PC-3 (cell line): ENCODE measurements at regions not wholly inside any gene's neighbourhood (a gene's known extent, or its start where the extent isn't known, plus 50 kb on each side); places are given as distances from the start of the nearest gene placed in this dataset.

Source experiments
- ATAC-seq: fragments of 200-7000 bp; cut with Tn5 transposase; 2 replicates; pipeline ENCODE4 v1.9.1; 2020; ENCODE audit warnings: mild to moderate bottlenecking, moderate library complexity
- BruUV-seq: library from RNA; stranded (reverse); fragments of 400-500 nt; replicated peaks from 2 replicates; lab custom pipeline; 2021; lab: Mats Ljungman, UMichigan
- CTCF ChIA-PET: fragments of 300-600 bp; sonication (Branson Sonifier 250); formaldehyde crosslinking; loops from one replicate; lab custom pipeline; 2022; ENCODE audit warnings: antibody characterized with exemption; lab: Charles Lee
- POLR2A ChIA-PET: fragments of 300-600 bp; sonication (Branson Sonifier 250); formaldehyde crosslinking; loops from one replicate; lab custom pipeline; 2022; ENCODE audit warnings: antibody characterized with exemption; ENCODE audit not compliant: unreplicated experiment; lab: Charles Lee
- DNase-seq: peaks from one replicate; pipeline ENCODE4 v3.0.0-alpha.2; 2015
- H2AFZ ChIP-seq: fragments of 300-600 bp; sonication (generic); 2 replicates; pipeline ENCODE4 v1.6.0; 2016; ENCODE audit warnings: antibody characterized with exemption, low read length
- H3F3A ChIP-seq: fragments of 300-600 bp; sonication (generic); one replicate; pipeline ENCODE4 v1.6.0; 2017; ENCODE audit warnings: antibody characterized with exemption, low read length, control low read depth, mild to moderate bottlenecking; ENCODE audit not compliant: unreplicated experiment
- H3K27ac ChIP-seq: fragments of 300-600 bp; sonication (generic); 2 replicates; pipeline ENCODE4 v1.5.1; 2016; ENCODE audit warnings: mild to moderate bottlenecking, low read length
- H3K27me3 ChIP-seq: fragments of 300-600 bp; sonication (generic); 2 replicates; pipeline ENCODE4 v1.6.1; 2016; ENCODE audit warnings: low read length, mixed read lengths
- H3K36me3 ChIP-seq: fragments of 300-600 bp; sonication (generic); 2 replicates; pipeline ENCODE4 v1.6.1; 2016; ENCODE audit warnings: low read depth, mixed run types, low read length, mixed read lengths
- H3K4me1 ChIP-seq: fragments of 300-600 bp; sonication (generic); 2 replicates; pipeline ENCODE4 v1.5.1; 2016; ENCODE audit warnings: low read length; ENCODE audit not compliant: insufficient read depth
- H3K4me2 ChIP-seq: fragments of 300-600 bp; sonication (generic); 2 replicates; pipeline ENCODE4 v1.6.0; 2016; ENCODE audit warnings: low read length
- H3K4me3 ChIP-seq: fragments of 300-600 bp; sonication (generic); 2 replicates; pipeline ENCODE4 v1.5.1; 2016; ENCODE audit warnings: mild to moderate bottlenecking, low read length, mixed read lengths
- H3K79me2 ChIP-seq: fragments of 300-600 bp; sonication (generic); 2 replicates; pipeline ENCODE4 v1.6.1; 2017; ENCODE audit warnings: low read length, mixed read lengths
- H3K9ac ChIP-seq: fragments of 300-600 bp; sonication (generic); 2 replicates; pipeline ENCODE4 v1.6.0; 2016; ENCODE audit warnings: mild to moderate bottlenecking, low read length
- H3K9me2 ChIP-seq: fragments of 300-600 bp; sonication (generic); replicated peaks from 2 replicates; pipeline ENCODE4 v1.6.1; 2016; ENCODE audit warnings: mixed run types, low read length, mixed read lengths
- H3K9me3 ChIP-seq: fragments of 300-600 bp; sonication (generic); 2 replicates; pipeline ENCODE4 v1.6.1; 2016; ENCODE audit warnings: low read length, mixed read lengths
- H4K20me1 ChIP-seq: fragments of 300-600 bp; sonication (generic); 2 replicates; pipeline ENCODE4 v1.6.1; 2016; ENCODE audit warnings: low read length, mixed read lengths
- EZH2 ChIP-seq: fragments of 300-600 bp; sonication (generic); IDR thresholded peaks from one replicate; pipeline ENCODE4 v1.6.1; 2017; ENCODE audit warnings: antibody characterized with exemption, mild to moderate bottlenecking, low read length; ENCODE audit not compliant: unreplicated experiment
- EZH2phosphoT487 ChIP-seq: fragments of 300-600 bp; sonication (generic); IDR thresholded peaks from 2 replicates; pipeline ENCODE4 v1.6.1; 2018; ENCODE audit warnings: mild to moderate bottlenecking, antibody characterized with exemption, low read length, borderline replicate concordance
- intact Hi-C: fragments of 100-400 bp; cut with micrococcal nuclease; formaldehyde crosslinking; loops from 2 replicates; pipeline ENCODE4 v1.9.0; 2023
- TF ChIP-seq, protein P1 (sequence below): fragments of 300-600 bp; sonication (generic); conservative IDR thresholded peaks from 2 replicates; pipeline ENCODE4 v1.5.1; 2017; ENCODE audit warnings: antibody characterized with exemption, low read depth, mild to moderate bottlenecking, low read length

DNA sequence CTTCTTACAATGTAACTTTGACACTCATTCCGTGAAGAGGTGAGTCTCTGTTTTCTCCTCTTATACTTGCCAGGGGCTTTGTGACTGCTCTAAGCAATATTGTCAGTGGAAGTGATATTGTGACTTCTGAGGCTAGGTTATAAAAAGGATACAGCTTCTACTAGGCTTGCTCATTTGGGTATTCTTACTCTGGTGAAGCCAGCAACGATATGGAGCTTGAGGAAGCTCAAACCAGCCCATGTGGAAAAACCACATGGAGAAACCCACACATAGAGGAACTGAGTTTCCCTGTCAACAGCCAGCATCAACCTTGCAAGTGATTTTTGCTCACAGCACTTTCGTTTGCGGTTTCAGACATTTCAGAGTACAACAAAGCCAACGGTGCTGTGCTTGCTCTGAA lies 149.6 kb upstream of the SEMA3E start:
- Histone ChIP-seq H3F3A (no peaks in the 10 kb centered on the region), H3K4me2 (no peak overlapping the region), H3K27me3 (no peaks in the 10 kb centered on the region), H3K79me2 (no peaks in the 10 kb centered on the region), H3K9me2 (no peaks in the 10 kb centered on the region), H3K9me3 (no peaks in the 10 kb centered on the region), H3K4me3 (no peak overlapping the region), H4K20me1 (no peaks in the 10 kb centered on the region), H3K9ac (no peak overlapping the region), H3K4me1 (no peaks in the 10 kb centered on the region), H3K27ac (no peak overlapping the region), H3K36me3 (no peaks in the 10 kb centered on the region), H2AFZ (no peak overlapping the region)
- ChIA-PET CTCF (no interaction called here), POLR2A (no interaction called here)
- TF ChIP-seq EZH2 (no peak), EZH2phosphoT487 (no peak)
- TF ChIP-seq, protein P1, sequence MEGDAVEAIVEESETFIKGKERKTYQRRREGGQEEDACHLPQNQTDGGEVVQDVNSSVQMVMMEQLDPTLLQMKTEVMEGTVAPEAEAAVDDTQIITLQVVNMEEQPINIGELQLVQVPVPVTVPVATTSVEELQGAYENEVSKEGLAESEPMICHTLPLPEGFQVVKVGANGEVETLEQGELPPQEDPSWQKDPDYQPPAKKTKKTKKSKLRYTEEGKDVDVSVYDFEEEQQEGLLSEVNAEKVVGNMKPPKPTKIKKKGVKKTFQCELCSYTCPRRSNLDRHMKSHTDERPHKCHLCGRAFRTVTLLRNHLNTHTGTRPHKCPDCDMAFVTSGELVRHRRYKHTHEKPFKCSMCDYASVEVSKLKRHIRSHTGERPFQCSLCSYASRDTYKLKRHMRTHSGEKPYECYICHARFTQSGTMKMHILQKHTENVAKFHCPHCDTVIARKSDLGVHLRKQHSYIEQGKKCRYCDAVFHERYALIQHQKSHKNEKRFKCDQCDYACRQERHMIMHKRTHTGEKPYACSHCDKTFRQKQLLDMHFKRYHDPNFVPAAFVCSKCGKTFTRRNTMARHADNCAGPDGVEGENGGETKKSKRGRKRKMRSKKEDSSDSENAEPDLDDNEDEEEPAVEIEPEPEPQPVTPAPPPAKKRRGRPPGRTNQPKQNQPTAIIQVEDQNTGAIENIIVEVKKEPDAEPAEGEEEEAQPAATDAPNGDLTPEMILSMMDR = no peak
- DNase-seq = no peak
- intact Hi-C loops = no loop called here
- ATAC-seq = no peak
- no TSS peak for BruUV-seq

DNA sequence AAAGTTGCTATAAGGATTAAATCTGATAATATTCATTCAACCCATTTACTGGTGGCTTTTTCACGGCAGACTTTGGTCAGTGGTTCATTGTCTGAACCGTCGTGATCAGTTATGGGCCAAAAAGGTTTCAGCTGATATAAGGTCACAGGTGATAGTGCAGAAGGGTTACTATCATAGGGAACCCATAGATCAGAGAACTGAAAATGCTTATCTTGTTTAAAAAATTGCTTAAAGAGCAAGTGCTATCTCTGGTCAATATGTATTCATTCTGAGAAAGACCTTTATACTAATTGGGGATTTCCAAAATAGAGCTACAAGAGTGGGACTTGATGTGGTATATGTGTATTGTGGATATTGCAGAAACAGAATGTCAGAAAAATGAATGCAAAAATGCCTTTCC lies 147.8 kb upstream of the SEMA3E start:
- Histone ChIP-seq H3K79me2 (no peaks in the 10 kb centered on the region), H3K4me1 (no peaks in the 10 kb centered on the region), H3K4me3 (no peak overlapping the region), H3K9me2 (no peaks in the 10 kb centered on the region), H3K9me3 (no peaks in the 10 kb centered on the region), H3K27me3 (no peaks in the 10 kb centered on the region), H3K4me2 (no peak overlapping the region), H2AFZ (no peak overlapping the region), H4K20me1 (no peaks in the 10 kb centered on the region), H3K27ac (no peak overlapping the region), H3K36me3 (no peaks in the 10 kb centered on the region), H3F3A (no peaks in the 10 kb centered on the region), H3K9ac (no peak overlapping the region)
- ChIA-PET CTCF (no interaction called here), POLR2A (no interaction called here)
- no peak for DNase-seq
- TF ChIP-seq EZH2phosphoT487 = no peak
- no peak for TF ChIP-seq EZH2
- TF ChIP-seq, protein P1 = no peak
- intact Hi-C loops = no loop called here
- no TSS peak for BruUV-seq
- ATAC-seq = no peak

DNA sequence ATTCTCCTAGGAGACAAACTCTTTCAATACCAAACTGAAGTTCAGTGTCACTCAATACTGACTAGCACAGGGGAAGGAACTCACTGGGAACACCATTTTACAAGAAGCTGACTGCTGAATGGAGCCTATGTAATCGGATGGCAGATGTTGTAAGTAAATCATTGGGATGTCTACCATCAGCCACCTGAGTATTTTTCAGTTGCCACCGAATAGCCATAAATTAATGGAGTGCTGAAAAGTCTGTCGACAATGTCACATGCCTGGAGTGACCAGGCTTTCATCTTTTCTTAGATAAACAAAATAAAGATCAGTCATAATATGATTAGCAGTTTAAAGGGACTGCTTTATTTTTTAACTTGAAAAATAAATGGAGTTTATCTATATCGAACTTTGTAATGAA lies 145.9 kb upstream of the SEMA3E start:
- H3K27ac ChIP-seq = no peak overlapping the region
- DNase-seq = no peak
- ATAC-seq = no peak
- no peak overlapping the region for H2AFZ ChIP-seq
- H3F3A ChIP-seq = no peaks in the 10 kb centered on the region
- H3K9ac ChIP-seq = no peak overlapping the region
- BruUV-seq = no TSS peak
- H3K9me2 ChIP-seq = no peaks in the 10 kb centered on the region
- no peak overlapping the region for H3K4me3 ChIP-seq
- no peaks in the 10 kb centered on the region for H4K20me1 ChIP-seq
- H3K4me1 ChIP-seq = no peaks in the 10 kb centered on the region
- no peaks in the 10 kb centered on the region for H3K27me3 ChIP-seq
- CTCF ChIA-PET = no interaction called here
- H3K36me3 ChIP-seq = no peaks in the 10 kb centered on the region
- H3K4me2 ChIP-seq = no peak overlapping the region
- H3K9me3 ChIP-seq = no peaks in the 10 kb centered on the region
- no peaks in the 10 kb centered on the region for H3K79me2 ChIP-seq
- no peak for TF ChIP-seq EZH2
- no peak for TF ChIP-seq EZH2phosphoT487
- TF ChIP-seq, protein P1 = no peak
- intact Hi-C loops = loop anchor here (5.0 kb wide), 2 partner anchors 118 to 383 kb away; no protein-coding TSS in a partner anchor
- POLR2A ChIA-PET = no interaction called here
